Neural cell (in vitro differentiated cells): ENCODE measurements at regions not wholly inside any gene's neighbourhood (a gene's known extent, or its start where the extent isn't known, plus 50 kb on each side); places are given as distances from the start of the nearest gene placed in this dataset.

Source experiments
- H2AFZ ChIP-seq: fragments of 200-600, 300-800 bp; sonication (generic), shearing (Covaris generic); 2 replicates; pipeline ENCODE4 v1.6.0; 2014; ENCODE audit warnings: low read depth, mild to moderate bottlenecking, antibody characterized with exemption, low read length, moderate library complexity
- H3F3A ChIP-seq: fragments of 200-600 bp; shearing (Covaris generic); 2 replicates; pipeline ENCODE4 v1.6.1; 2016; ENCODE audit warnings: mild to moderate bottlenecking, moderate library complexity, mixed read lengths, antibody characterized with exemption, low read length; ENCODE audit not compliant: insufficient read depth, poor library complexity, severe bottlenecking
- H3K27ac ChIP-seq: fragments of 200-600, 300-800 bp; sonication (generic), shearing (Covaris generic); 2 replicates; pipeline ENCODE4 v1.5.1; 2014; ENCODE audit warnings: mild to moderate bottlenecking, low read length, moderate library complexity
- H3K27me3 ChIP-seq: fragments of 300-800, 200-600 bp; sonication (generic), shearing (Covaris generic); 2 replicates; pipeline ENCODE4 v1.6.0; 2014; ENCODE audit warnings: mild to moderate bottlenecking, low read depth, low read length, moderate library complexity; ENCODE audit not compliant: insufficient read depth
- H3K36me3 ChIP-seq: fragments of 300-800, 200-600 bp; sonication (generic), shearing (Covaris generic); 2 replicates; pipeline ENCODE4 v1.5.1; 2014; ENCODE audit warnings: mild to moderate bottlenecking, antibody characterized with exemption, low read length, moderate library complexity; ENCODE audit not compliant: insufficient read depth
- H3K4me2 ChIP-seq: fragments of 300-800, 200-600 bp; sonication (generic), shearing (Covaris generic); 2 replicates; pipeline ENCODE4 v1.6.0; 2014; ENCODE audit warnings: mild to moderate bottlenecking, low read length
- H3K4me3 ChIP-seq: fragments of 300-800, 200-600 bp; sonication (generic), shearing (Covaris generic); 2 replicates; pipeline ENCODE4 v1.5.1; 2014; ENCODE audit warnings: mild to moderate bottlenecking, low read length, moderate library complexity
- H3K79me2 ChIP-seq: fragments of 200-600 bp; shearing (Covaris generic); replicated peaks from 2 replicates; pipeline ENCODE4 v1.6.0; 2014; ENCODE audit warnings: mild to moderate bottlenecking, low read length, moderate library complexity; ENCODE audit not compliant: insufficient read depth
- H3K9ac ChIP-seq: fragments of 300-800, 200-600 bp; sonication (generic), shearing (Covaris generic); 2 replicates; pipeline ENCODE4 v1.6.1; 2016; ENCODE audit warnings: mild to moderate bottlenecking, low read length, mixed read lengths
- H3K9me2 ChIP-seq: fragments of 200-600 bp; shearing (Covaris generic); 2 replicates; pipeline ENCODE4 v1.6.1; 2016; ENCODE audit warnings: mild to moderate bottlenecking, low read length, mixed read lengths; ENCODE audit not compliant: insufficient read depth
- H3K9me3 ChIP-seq: fragments of 200-600, 300-800 bp; sonication (generic), shearing (Covaris generic); 2 replicates; pipeline ENCODE4 v1.6.1; 2016; ENCODE audit warnings: mild to moderate bottlenecking, mixed run types, low read length, moderate library complexity, mixed read lengths
- H4K20me1 ChIP-seq: fragments of 200-600 bp; shearing (Covaris generic); 2 replicates; pipeline ENCODE4 v1.6.1; 2016; ENCODE audit warnings: mild to moderate bottlenecking, mixed run types; ENCODE audit not compliant: insufficient read depth
- CTCF ChIP-seq: fragments of 450-650 bp; IDR thresholded peaks from 2 replicates; pipeline ENCODE4 v1.5.1; 2014; ENCODE audit warnings: antibody characterized with exemption, mild to moderate bottlenecking, moderate library complexity; ENCODE audit not compliant: poor library complexity, severe bottlenecking
- EP300 ChIP-seq: fragments of 450-650 bp; conservative IDR thresholded peaks from 2 replicates; pipeline ENCODE4 v1.6.1; 2014; ENCODE audit warnings: antibody characterized with exemption, mild to moderate bottlenecking, moderate library complexity; ENCODE audit not compliant: poor library complexity, severe bottlenecking
- EZH2 ChIP-seq: fragments of 200-600, 300-800 bp; shearing (Covaris generic), sonication (generic); IDR thresholded peaks from 2 replicates; pipeline ENCODE4 v1.6.1; 2014; ENCODE audit warnings: antibody characterized with exemption, low read length, borderline replicate concordance, mild to moderate bottlenecking; ENCODE audit not compliant: insufficient read depth, poor library complexity, severe bottlenecking
- MXI1 ChIP-seq: fragments of 450-650 bp; conservative IDR thresholded peaks from 2 replicates; pipeline ENCODE4 v1.6.1; 2014; ENCODE audit warnings: antibody characterized with exemption, mild to moderate bottlenecking; ENCODE audit not compliant: poor library complexity, severe bottlenecking
- POLR2AphosphoS5 ChIP-seq: IDR thresholded peaks from 2 replicates; pipeline ENCODE4 v1.6.1; 2012
- RAD21 ChIP-seq: fragments of 450-650 bp; conservative IDR thresholded peaks from 2 replicates; pipeline ENCODE4 v1.6.1; 2014; ENCODE audit warnings: antibody characterized with exemption, mild to moderate bottlenecking, moderate library complexity
- SMC3 ChIP-seq: fragments of 450-650 bp; conservative IDR thresholded peaks from 2 replicates; pipeline ENCODE4 v1.6.1; 2014; ENCODE audit warnings: antibody characterized with exemption, mild to moderate bottlenecking, moderate library complexity; ENCODE audit not compliant: poor library complexity
- TAF1 ChIP-seq: IDR thresholded peaks from 2 replicates; pipeline ENCODE4 v1.6.1; 2012; ENCODE audit warnings: low read depth
- TF ChIP-seq, protein P1 (sequence below): IDR thresholded peaks from 2 replicates; pipeline ENCODE4 v1.6.1; 2012; ENCODE audit warnings: borderline replicate concordance

DNA sequence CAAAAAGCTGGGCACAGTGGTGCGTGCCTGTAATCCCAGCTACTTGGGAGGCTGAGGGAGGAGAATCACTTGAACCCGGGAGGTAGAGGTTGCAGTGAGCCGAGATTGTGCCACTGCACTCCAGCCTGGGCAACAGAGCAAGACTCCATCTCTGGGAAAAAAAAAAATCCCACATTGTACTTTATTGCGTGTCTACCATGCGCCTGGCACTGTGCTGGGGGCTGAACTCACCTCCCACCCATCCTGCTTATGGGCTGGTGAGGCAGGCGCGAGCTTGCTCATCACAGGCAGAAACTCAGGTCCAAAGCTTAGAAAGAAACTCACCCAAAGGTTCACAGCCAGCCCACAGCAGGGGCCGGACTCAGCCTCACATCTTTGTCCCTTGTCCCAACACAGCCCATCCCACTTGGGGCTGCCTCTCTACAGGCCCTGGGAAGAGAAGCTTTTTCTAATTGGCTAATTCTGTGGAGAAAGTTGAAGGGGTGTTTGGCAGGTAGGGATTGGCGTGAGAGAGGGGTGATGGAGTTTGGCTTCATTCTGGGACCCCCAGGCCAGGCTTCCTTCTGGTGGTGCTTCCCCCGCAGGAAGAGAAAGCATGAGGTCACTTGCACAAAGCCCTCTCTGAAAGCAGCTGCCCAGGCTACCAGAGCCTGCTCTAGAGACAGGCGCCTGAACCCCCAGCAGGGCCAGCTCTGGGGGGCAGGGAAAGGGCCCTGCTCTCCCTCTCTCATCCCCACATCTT, 122.6 kb upstream of the SMAD3 start:
- H3K79me2 ChIP-seq = no peaks in the 10 kb centered on the region
- no peaks in the 10 kb centered on the region for H3F3A ChIP-seq

DNA sequence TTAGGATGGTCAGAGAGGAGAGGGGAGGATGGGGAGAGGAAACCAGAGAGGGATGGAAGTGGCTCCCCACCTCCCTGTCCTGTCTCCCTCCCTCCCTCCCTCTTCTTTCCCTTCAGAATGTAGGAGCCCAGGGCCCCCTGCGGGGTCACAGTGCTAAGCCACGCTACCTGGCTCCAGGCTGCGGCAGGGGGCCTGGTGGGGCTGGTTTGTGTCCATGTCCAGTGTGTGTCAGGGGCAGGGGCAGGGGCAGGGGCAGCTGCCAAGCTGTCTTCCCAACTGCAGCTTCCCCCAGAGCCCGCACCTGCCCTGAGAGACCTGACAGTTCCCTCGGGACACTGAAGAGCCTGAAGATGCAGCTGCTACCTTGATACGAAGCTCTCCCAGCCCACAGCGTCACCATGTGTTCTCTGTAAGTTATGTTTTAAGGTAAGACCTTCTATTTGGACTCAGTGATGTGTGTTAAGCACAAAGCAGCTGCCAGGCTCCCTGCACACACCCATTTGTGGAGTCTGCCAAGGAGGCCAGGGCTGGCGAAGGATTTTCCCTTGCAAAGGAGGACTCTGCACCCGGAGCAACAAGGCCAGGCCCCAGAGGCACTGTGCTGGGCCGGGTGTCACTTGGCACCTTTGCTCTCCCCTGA, 121.8 kb upstream of the SMAD3 start:
- no peaks in the 10 kb centered on the region for H3K79me2 ChIP-seq
- H2AFZ ChIP-seq = no peak overlapping the region
- H3K9me3 ChIP-seq = no peaks in the 10 kb centered on the region
- H3K27me3 ChIP-seq = no peaks in the 10 kb centered on the region
- no peaks in the 10 kb centered on the region for H4K20me1 ChIP-seq
- H3F3A ChIP-seq = no peaks in the 10 kb centered on the region
- TF ChIP-seq MXI1 (no peak), RAD21 (no peak), TAF1 (no peak), EP300 (no peak)
- no peak overlapping the region for H3K4me3 ChIP-seq
- H3K27ac ChIP-seq = no peak overlapping the region
- H3K4me2 ChIP-seq = no peak overlapping the region
- H3K9ac ChIP-seq = no peak overlapping the region
- H3K9me2 ChIP-seq = no peaks in the 10 kb centered on the region
- H3K36me3 ChIP-seq = no peaks in the 10 kb centered on the region

More for the DNA sequence above, 122.6 kb upstream of the SMAD3 start:
- Histone ChIP-seq H3K9me3 (no peaks in the 10 kb centered on the region), H3K4me2 (no peak overlapping the region), H3K9me2 (no peaks in the 10 kb centered on the region), H3K27ac (no peak overlapping the region), H3K4me3 (no peak overlapping the region), H3K36me3 (no peaks in the 10 kb centered on the region), H3K9ac (no peak overlapping the region), H4K20me1 (no peaks in the 10 kb centered on the region), H2AFZ (no peak overlapping the region), H3K27me3 (no peaks in the 10 kb centered on the region)
- TF ChIP-seq TAF1 = no peak
- TF ChIP-seq RAD21 = no peak
- TF ChIP-seq, protein P1, sequence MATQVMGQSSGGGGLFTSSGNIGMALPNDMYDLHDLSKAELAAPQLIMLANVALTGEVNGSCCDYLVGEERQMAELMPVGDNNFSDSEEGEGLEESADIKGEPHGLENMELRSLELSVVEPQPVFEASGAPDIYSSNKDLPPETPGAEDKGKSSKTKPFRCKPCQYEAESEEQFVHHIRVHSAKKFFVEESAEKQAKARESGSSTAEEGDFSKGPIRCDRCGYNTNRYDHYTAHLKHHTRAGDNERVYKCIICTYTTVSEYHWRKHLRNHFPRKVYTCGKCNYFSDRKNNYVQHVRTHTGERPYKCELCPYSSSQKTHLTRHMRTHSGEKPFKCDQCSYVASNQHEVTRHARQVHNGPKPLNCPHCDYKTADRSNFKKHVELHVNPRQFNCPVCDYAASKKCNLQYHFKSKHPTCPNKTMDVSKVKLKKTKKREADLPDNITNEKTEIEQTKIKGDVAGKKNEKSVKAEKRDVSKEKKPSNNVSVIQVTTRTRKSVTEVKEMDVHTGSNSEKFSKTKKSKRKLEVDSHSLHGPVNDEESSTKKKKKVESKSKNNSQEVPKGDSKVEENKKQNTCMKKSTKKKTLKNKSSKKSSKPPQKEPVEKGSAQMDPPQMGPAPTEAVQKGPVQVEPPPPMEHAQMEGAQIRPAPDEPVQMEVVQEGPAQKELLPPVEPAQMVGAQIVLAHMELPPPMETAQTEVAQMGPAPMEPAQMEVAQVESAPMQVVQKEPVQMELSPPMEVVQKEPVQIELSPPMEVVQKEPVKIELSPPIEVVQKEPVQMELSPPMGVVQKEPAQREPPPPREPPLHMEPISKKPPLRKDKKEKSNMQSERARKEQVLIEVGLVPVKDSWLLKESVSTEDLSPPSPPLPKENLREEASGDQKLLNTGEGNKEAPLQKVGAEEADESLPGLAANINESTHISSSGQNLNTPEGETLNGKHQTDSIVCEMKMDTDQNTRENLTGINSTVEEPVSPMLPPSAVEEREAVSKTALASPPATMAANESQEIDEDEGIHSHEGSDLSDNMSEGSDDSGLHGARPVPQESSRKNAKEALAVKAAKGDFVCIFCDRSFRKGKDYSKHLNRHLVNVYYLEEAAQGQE = no peak
- TF ChIP-seq POLR2AphosphoS5 = no peak
- TF ChIP-seq CTCF = no peak
- TF ChIP-seq EZH2 = no peak
- no peak for TF ChIP-seq SMC3
- no peak for TF ChIP-seq MXI1
- TF ChIP-seq EP300 = no peak
